Memory B cell (primary cell): ENCODE measurements at regions not wholly inside any gene's neighbourhood (a gene's known extent, or its start where the extent isn't known, plus 50 kb on each side); places are given as distances from the start of the nearest gene placed in this dataset.

Experiments
- ATAC-seq: fragments of 150-1000 bp; cut with Tn5 transposase; 2 replicates; pipeline ENCODE4 v1.10.0; 2021; ENCODE audit warnings: low read depth, mild to moderate bottlenecking, moderate library complexity
- DNase-seq, 2 donors: peaks; one replicate each; pipeline ENCODE4 v3.0.0; 2022; ENCODE audit warnings: low spot score in 2 of 2
- H3K27ac Mint-ChIP-seq: one replicate; pipeline ENCODE4 v1.8.0; 2022; ENCODE audit warnings: mild to moderate bottlenecking, moderate library complexity, mixed read lengths
- H3K27me3 Mint-ChIP-seq: one replicate; pipeline ENCODE4 v1.8.0; 2022; ENCODE audit warnings: mixed read lengths
- H3K36me3 Mint-ChIP-seq: one replicate; pipeline ENCODE4 v1.8.0; 2022; ENCODE audit warnings: mild to moderate bottlenecking, mixed read lengths
- H3K4me1 Mint-ChIP-seq: one replicate; pipeline ENCODE4 v1.8.0; 2022; ENCODE audit warnings: mixed read lengths
- H3K4me3 Mint-ChIP-seq: one replicate; pipeline ENCODE4 v1.8.0; 2022; ENCODE audit warnings: mild to moderate bottlenecking, moderate library complexity, mixed read lengths
- H3K9me3 Mint-ChIP-seq: one replicate; pipeline ENCODE4 v1.8.0; 2022; ENCODE audit warnings: mixed read lengths

- no peak overlapping the region for H3K4me3 Mint-ChIP-seq
- H3K4me1 Mint-ChIP-seq: peaks cover 24% of the 10 kb centered on the region
- H3K27me3 Mint-ChIP-seq: no peaks in the 10 kb centered on the region
- H3K27ac Mint-ChIP-seq: no peak overlapping the region
- no peaks in the 10 kb centered on the region for H3K9me3 Mint-ChIP-seq
- ATAC-seq: no peak
- no peaks in the 10 kb centered on the region for H3K36me3 Mint-ChIP-seq
- DNase-seq: no peak
Observed at GRCh38 chr1:87834941-87835340, 506.3 kb downstream of the LMO4 start.

- DNase-seq (no peak), ATAC-seq (no peak)
Observed at GRCh38 chr1:87840767-87841166, 512.1 kb downstream of the LMO4 start.

GRCh38 chr1:87841332-87841731, 512.7 kb downstream of the LMO4 start:
- DNase-seq (no peak), ATAC-seq (no peak)
- H3K9me3 Mint-ChIP-seq: no peaks in the 10 kb centered on the region
- no peak overlapping the region for H3K27ac Mint-ChIP-seq
- H3K4me3 Mint-ChIP-seq: no peak overlapping the region
- no peaks in the 10 kb centered on the region for H3K27me3 Mint-ChIP-seq
- peaks cover 2% of the 10 kb centered on the region for H3K4me1 Mint-ChIP-seq
- no peaks in the 10 kb centered on the region for H3K36me3 Mint-ChIP-seq

More at GRCh38 chr1:87840767-87841166, 512.1 kb downstream of the LMO4 start:
- H3K27me3 Mint-ChIP-seq: no peaks in the 10 kb centered on the region
- H3K9me3 Mint-ChIP-seq: no peaks in the 10 kb centered on the region
- H3K4me1 Mint-ChIP-seq: peaks cover 2% of the 10 kb centered on the region
- no peaks in the 10 kb centered on the region for H3K36me3 Mint-ChIP-seq
- no peak overlapping the region for H3K4me3 Mint-ChIP-seq
- no peak overlapping the region for H3K27ac Mint-ChIP-seq

- Mint-ChIP-seq H3K9me3 (no peaks in the 10 kb centered on the region), H3K4me1 (no peaks in the 10 kb centered on the region), H3K27me3 (no peaks in the 10 kb centered on the region), H3K27ac (no peak overlapping the region), H3K36me3 (no peaks in the 10 kb centered on the region), H3K4me3 (no peak overlapping the region)
- ATAC-seq (no peak), DNase-seq (no peak)
Observed at GRCh38 chr1:87842156-87842555, 513.5 kb downstream of the LMO4 start.

- no peaks in the 10 kb centered on the region for H3K36me3 Mint-ChIP-seq
- ATAC-seq (no peak), DNase-seq (no peak)
- H3K4me1 Mint-ChIP-seq: no peaks in the 10 kb centered on the region
- H3K4me3 Mint-ChIP-seq: no peak overlapping the region
- H3K9me3 Mint-ChIP-seq: no peaks in the 10 kb centered on the region
- no peak overlapping the region for H3K27ac Mint-ChIP-seq
- H3K27me3 Mint-ChIP-seq: no peaks in the 10 kb centered on the region
Observed at GRCh38 chr1:87844251-87844650, 515.6 kb downstream of the LMO4 start.

GRCh38 chr1:87851490-87851889, 522.8 kb downstream of the LMO4 start:
- H3K4me1 Mint-ChIP-seq: peaks cover 2% of the 10 kb centered on the region
- no peaks in the 10 kb centered on the region for H3K36me3 Mint-ChIP-seq
- no peak overlapping the region for H3K27ac Mint-ChIP-seq
- H3K9me3 Mint-ChIP-seq: no peaks in the 10 kb centered on the region
- ATAC-seq (no peak), DNase-seq (no peak)
- H3K27me3 Mint-ChIP-seq: no peaks in the 10 kb centered on the region
- no peak overlapping the region for H3K4me3 Mint-ChIP-seq

- H3K4me3 Mint-ChIP-seq: no peak overlapping the region
- ATAC-seq (no peak), DNase-seq (no peak)
- no peak overlapping the region for H3K27ac Mint-ChIP-seq
- no peaks in the 10 kb centered on the region for H3K27me3 Mint-ChIP-seq
- H3K4me1 Mint-ChIP-seq: peaks cover 2% of the 10 kb centered on the region
- peaks cover 1% of the 10 kb centered on the region for H3K9me3 Mint-ChIP-seq
- H3K36me3 Mint-ChIP-seq: peaks cover 2% of the 10 kb centered on the region
Observed at GRCh38 chr1:87852410-87853161, 523.9 kb downstream of the LMO4 start.

- no peaks in the 10 kb centered on the region for H3K27me3 Mint-ChIP-seq
- H3K4me3 Mint-ChIP-seq: no peak overlapping the region
- H3K4me1 Mint-ChIP-seq: peaks cover 2% of the 10 kb centered on the region
- DNase-seq (no peak), ATAC-seq (no peak)
- H3K36me3 Mint-ChIP-seq: peaks cover 2% of the 10 kb centered on the region
- peaks cover 1% of the 10 kb centered on the region for H3K9me3 Mint-ChIP-seq
- no peak overlapping the region for H3K27ac Mint-ChIP-seq
Observed at GRCh38 chr1:87853576-87854351, 525.1 kb downstream of the LMO4 start.

- Mint-ChIP-seq H3K4me1 (peaks cover 16% of the 10 kb centered on the region), H3K9me3 (peaks cover 7% of the 10 kb centered on the region), H3K4me3 (no peak overlapping the region), H3K27ac (no peak overlapping the region), H3K27me3 (no peaks in the 10 kb centered on the region), H3K36me3 (peaks cover 3% of the 10 kb centered on the region)
- ATAC-seq (no peak), DNase-seq (no peak)
Observed at GRCh38 chr1:87863317-87863716, 534.6 kb downstream of the LMO4 start.

- DNase-seq (peak in 1 of 2 donors; percentile 24), ATAC-seq (peak; percentile 97)
- Mint-ChIP-seq H3K27ac (peak overlapping the region; percentile 83), H3K4me3 (peak overlapping the region; percentile 69), H3K4me1 (peaks cover 27% of the 10 kb centered on the region), H3K27me3 (no peaks in the 10 kb centered on the region), H3K9me3 (peaks cover 8% of the 10 kb centered on the region), H3K36me3 (peaks cover 3% of the 10 kb centered on the region)
Observed at GRCh38 chr1:87864676-87865075, 536.0 kb downstream of the LMO4 start.

- Mint-ChIP-seq H3K4me1 (peaks cover 37% of the 10 kb centered on the region), H3K36me3 (peaks cover 3% of the 10 kb centered on the region), H3K4me3 (no peak overlapping the region), H3K9me3 (peaks cover 10% of the 10 kb centered on the region), H3K27me3 (no peaks in the 10 kb centered on the region), H3K27ac (no peak overlapping the region)
- DNase-seq: no peak
- no peak for ATAC-seq
Observed at GRCh38 chr1:87866416-87866815, 537.7 kb downstream of the LMO4 start.

GRCh38 chr1:87867626-87868025, 538.9 kb downstream of the LMO4 start:
- DNase-seq: no peak
- peaks cover 3% of the 10 kb centered on the region for H3K36me3 Mint-ChIP-seq
- ATAC-seq: no peak

GRCh38 chr1:87869567-87869966, 540.9 kb downstream of the LMO4 start:
- ATAC-seq: no peak
- peaks cover 3% of the 10 kb centered on the region for H3K36me3 Mint-ChIP-seq
- no peak overlapping the region for H3K4me3 Mint-ChIP-seq
- no peak for DNase-seq
- no peaks in the 10 kb centered on the region for H3K27me3 Mint-ChIP-seq
- H3K9me3 Mint-ChIP-seq: peaks cover 9% of the 10 kb centered on the region
- peak overlapping the region; percentile 26 for H3K27ac Mint-ChIP-seq
- peaks cover 37% of the 10 kb centered on the region for H3K4me1 Mint-ChIP-seq

More at GRCh38 chr1:87867626-87868025, 538.9 kb downstream of the LMO4 start:
- H3K4me1 Mint-ChIP-seq: peaks cover 41% of the 10 kb centered on the region
- no peak overlapping the region for H3K27ac Mint-ChIP-seq
- no peaks in the 10 kb centered on the region for H3K27me3 Mint-ChIP-seq
- H3K4me3 Mint-ChIP-seq: no peak overlapping the region
- H3K9me3 Mint-ChIP-seq: peaks cover 10% of the 10 kb centered on the region

- H3K4me1 Mint-ChIP-seq: peaks cover 40% of the 10 kb centered on the region
- peaks cover 5% of the 10 kb centered on the region for H3K9me3 Mint-ChIP-seq
- ATAC-seq (peak; percentile 73), DNase-seq (no peak)
- no peaks in the 10 kb centered on the region for H3K27me3 Mint-ChIP-seq
- peak overlapping the region; percentile 93 for H3K27ac Mint-ChIP-seq
- H3K4me3 Mint-ChIP-seq: peak overlapping the region; percentile 53
- H3K36me3 Mint-ChIP-seq: no peaks in the 10 kb centered on the region
Observed at GRCh38 chr1:87872189-87872588, 543.5 kb downstream of the LMO4 start.
